Activated B cell treated with CpG ODN at 0.5 μM for 24 hours (primary cell): ENCODE measurements at regions not wholly inside any gene's neighbourhood (a gene's known extent, or its start where the extent isn't known, plus 50 kb on each side); places are given as distances from the start of the nearest gene placed in this dataset.

Experiments used
- ATAC-seq: fragments of 200-7000 bp; cut with Tn5 transposase; one replicate; pipeline ENCODE4 v1.10.0; 2021; ENCODE audit warnings: low read depth, mild to moderate bottlenecking, moderate library complexity
- CTCF ChIA-PET: fragments of 350-600 bp; sonication (Branson Sonifier 250); formaldehyde crosslinking; loops from one replicate; lab custom pipeline; 2021; ENCODE audit warnings: antibody characterized with exemption; lab: Charles Lee
- POLR2A ChIA-PET: fragments of 350-600 bp; sonication (Branson Sonifier 250); formaldehyde crosslinking; loops from one replicate; lab custom pipeline; 2021; ENCODE audit warnings: antibody characterized with exemption; lab: Charles Lee
- DNase-seq: peaks from one replicate; pipeline ENCODE4 v3.0.0; 2022
- H3K27ac Mint-ChIP-seq: one replicate; pipeline ENCODE4 v1.8.0; 2020; ENCODE audit warnings: mixed read lengths
- H3K27me3 Mint-ChIP-seq: one replicate; pipeline ENCODE4 v1.8.0; 2021; ENCODE audit warnings: mixed read lengths
- H3K36me3 Mint-ChIP-seq: one replicate; pipeline ENCODE4 v1.8.0; 2021; ENCODE audit warnings: low read depth, mixed read lengths
- H3K4me1 Mint-ChIP-seq: one replicate; pipeline ENCODE4 v1.8.0; 2021; ENCODE audit warnings: mixed read lengths
- H3K4me3 Mint-ChIP-seq: one replicate; pipeline ENCODE4 v1.8.0; 2020; ENCODE audit warnings: mild to moderate bottlenecking, mixed read lengths
- H3K9me3 Mint-ChIP-seq: one replicate; pipeline ENCODE4 v1.8.0; 2020; ENCODE audit warnings: mixed read lengths
- CTCF ChIP-seq: fragments of 200-600 bp; IDR thresholded peaks from one replicate; pipeline ENCODE4 v1.8.0; 2022; ENCODE audit warnings: antibody characterized with exemption, mild to moderate bottlenecking
- intact Hi-C: fragments of 100-400 bp; cut with micrococcal nuclease; formaldehyde crosslinking; loops from one replicate; pipeline ENCODE4 v1.15.1; 2024

- Mint-ChIP-seq H3K9me3 (peaks cover 10% of the 10 kb centered on the region), H3K27me3 (no peaks in the 10 kb centered on the region), H3K36me3 (peaks cover 41% of the 10 kb centered on the region), H3K27ac (peak overlapping the region; percentile 96), H3K4me3 (no peak overlapping the region), H3K4me1 (peaks cover 65% of the 10 kb centered on the region)
- intact Hi-C loops: loop anchor here (5.0 kb wide), 1 partner anchor 676 kb away; no protein-coding TSS in a partner anchor
- ATAC-seq (no peak), DNase-seq (no peak)
- TF ChIP-seq CTCF: no peak
- ChIA-PET CTCF (interaction anchor here (1.0 kb wide), 1 partner anchor 19 kb away, joined by 3 read pairs; no protein-coding TSS in a partner anchor), POLR2A (interaction anchor here (0.7 to 7.1 kb wide), 6 partner anchors 9 to 1244 kb away, joined by 3 to 50 read pairs (median 10); partner anchors contain the start of gene ATF7IP)
Observed at GRCh38 chr12:14281539-14281938, 83.9 kb upstream of the ATF7IP start.

GRCh38 chr12:14283489-14284144, 81.9 kb upstream of the ATF7IP start:
- peak overlapping the region; percentile 96 for H3K27ac Mint-ChIP-seq
- DNase-seq (no peak), ATAC-seq (peak; percentile 72)
- CTCF ChIA-PET: interaction anchor here (1.0 to 2.4 kb wide), 5 partner anchors 10 to 170 kb away, joined by 3 to 14 read pairs (median 3); partner anchors contain the start of gene ATF7IP
- no peak for TF ChIP-seq CTCF
- intact Hi-C loops: loop anchor here (1.0 to 5.0 kb wide), 8 partner anchors 8 to 674 kb away; partner anchors contain the start of gene ATF7IP
- peaks cover 35% of the 10 kb centered on the region for H3K36me3 Mint-ChIP-seq
- POLR2A ChIA-PET: interaction anchor here (1.0 to 3.0 kb wide), 9 partner anchors 10 to 133 kb away, joined by 3 to 25 read pairs (median 8); partner anchors contain the start of gene ATF7IP
- peaks cover 47% of the 10 kb centered on the region for H3K4me1 Mint-ChIP-seq
- H3K27me3 Mint-ChIP-seq: no peaks in the 10 kb centered on the region
- H3K4me3 Mint-ChIP-seq: peak overlapping the region; percentile 67
- H3K9me3 Mint-ChIP-seq: peaks cover 10% of the 10 kb centered on the region

GRCh38 chr12:14284184-14284722, 81.2 kb upstream of the ATF7IP start:
- H3K4me3 Mint-ChIP-seq: peak overlapping the region; percentile 67
- H3K27ac Mint-ChIP-seq: peak overlapping the region; percentile 96
- no peak for TF ChIP-seq CTCF
- H3K36me3 Mint-ChIP-seq: peaks cover 41% of the 10 kb centered on the region
- no peaks in the 10 kb centered on the region for H3K27me3 Mint-ChIP-seq
- POLR2A ChIA-PET: interaction anchor here (1.0 to 3.0 kb wide), 9 partner anchors 11 to 133 kb away, joined by 3 to 25 read pairs (median 8); partner anchors contain the start of gene ATF7IP
- CTCF ChIA-PET: interaction anchor here (1.0 to 2.4 kb wide), 5 partner anchors 11 to 169 kb away, joined by 3 to 14 read pairs (median 3); partner anchors contain the start of gene ATF7IP
- peaks cover 13% of the 10 kb centered on the region for H3K9me3 Mint-ChIP-seq
- peaks cover 46% of the 10 kb centered on the region for H3K4me1 Mint-ChIP-seq
- intact Hi-C loops: loop anchor here (5.0 kb wide), 1 partner anchor 673 kb away; no protein-coding TSS in a partner anchor
- DNase-seq (no peak), ATAC-seq (peak; percentile 36)

GRCh38 chr12:14289601-14290000, 75.9 kb upstream of the ATF7IP start:
- ATAC-seq: no peak
- Mint-ChIP-seq H3K4me3 (no peak overlapping the region), H3K27me3 (no peaks in the 10 kb centered on the region), H3K9me3 (peaks cover 17% of the 10 kb centered on the region), H3K4me1 (peaks cover 39% of the 10 kb centered on the region), H3K27ac (peak overlapping the region; percentile 50), H3K36me3 (peaks cover 24% of the 10 kb centered on the region)
- ChIA-PET POLR2A (interaction anchor here (1.0 to 3.3 kb wide), 7 partner anchors 9 to 76 kb away, joined by 3 to 29 read pairs (median 5); partner anchors contain the start of gene ATF7IP), CTCF (interaction anchor here (1.1 to 1.5 kb wide), 2 partner anchors 50 to 76 kb away, joined by 4 to 7 read pairs; partner anchors contain the start of gene ATF7IP)
- intact Hi-C loops: no loop called here
- TF ChIP-seq CTCF: no peak
- no peak for DNase-seq
